GM21786 (cell line): ENCODE measurements at regions not wholly inside any gene's neighbourhood (a gene's known extent, or its start where the extent isn't known, plus 50 kb on each side); places are given as distances from the start of the nearest gene placed in this dataset.

Experiments
- ATAC-seq: cut with Tn5 transposase; IDR thresholded peaks from one replicate; pipeline ENCODE4 v1.9.1; 2021; ENCODE audit not compliant: unreplicated experiment

DNA sequence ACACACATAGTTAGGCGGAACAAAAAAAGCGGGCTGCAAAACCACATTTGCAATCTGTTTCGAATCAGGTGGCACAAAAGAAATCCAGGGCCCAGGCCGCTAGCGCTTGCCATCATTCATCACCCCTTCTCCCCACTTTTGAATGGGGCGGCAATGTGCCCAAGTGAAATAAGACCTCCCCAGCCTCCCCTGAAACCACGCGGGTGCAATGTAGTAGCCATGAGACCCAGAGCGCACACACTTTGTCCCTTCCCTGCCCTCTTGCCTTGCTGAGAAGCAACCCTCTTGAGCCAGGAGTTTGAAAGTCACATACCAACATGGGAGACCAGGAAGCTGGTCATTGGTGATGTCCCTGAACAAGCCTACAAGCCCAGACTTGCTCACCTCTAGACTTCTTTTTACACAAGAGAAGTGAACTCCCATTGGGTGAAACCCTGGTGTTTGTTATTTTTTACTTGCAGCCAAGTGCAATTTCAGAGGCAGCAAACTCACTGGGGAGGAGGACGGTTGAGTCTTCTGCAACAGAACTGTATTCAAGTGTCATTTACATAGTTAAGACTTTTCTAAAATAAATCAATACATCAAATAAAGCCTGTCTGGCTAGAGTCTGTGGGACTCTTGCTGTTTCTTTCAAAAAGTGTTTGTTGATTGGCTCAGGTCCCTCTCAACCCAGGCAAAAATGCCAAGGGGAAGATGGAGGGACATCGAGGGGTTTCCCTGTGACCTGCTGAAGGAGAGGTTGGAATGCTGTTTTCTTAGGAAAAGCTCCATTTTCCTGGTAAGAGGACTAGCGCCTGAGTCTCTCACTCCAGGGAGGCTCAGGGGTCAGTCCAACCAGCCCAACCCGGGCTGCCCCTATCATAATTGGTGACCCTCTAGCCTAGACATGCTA lies 138.1 kb upstream of the PTPN1 start:
- ATAC-seq, result no peak

- ATAC-seq, result no peak
These were observed 137.5 kb upstream of the PTPN1 start for GRCh38 chr20:50372770-50373088.

- no peak for ATAC-seq
These were observed 136.4 kb upstream of the PTPN1 start for GRCh38 chr20:50373674-50374286.

- no peak for ATAC-seq
These were observed 135.6 kb upstream of the PTPN1 start for GRCh38 chr20:50374541-50375078.

- ATAC-seq, result no peak
These were observed 133.8 kb upstream of the PTPN1 start for GRCh38 chr20:50376179-50376887.

GRCh38 chr20:50376888-50377459 lies 133.2 kb upstream of the PTPN1 start:
- no peak for ATAC-seq

GRCh38 chr20:50378170-50379000 lies 131.8 kb upstream of the PTPN1 start:
- ATAC-seq, result no peak

DNA sequence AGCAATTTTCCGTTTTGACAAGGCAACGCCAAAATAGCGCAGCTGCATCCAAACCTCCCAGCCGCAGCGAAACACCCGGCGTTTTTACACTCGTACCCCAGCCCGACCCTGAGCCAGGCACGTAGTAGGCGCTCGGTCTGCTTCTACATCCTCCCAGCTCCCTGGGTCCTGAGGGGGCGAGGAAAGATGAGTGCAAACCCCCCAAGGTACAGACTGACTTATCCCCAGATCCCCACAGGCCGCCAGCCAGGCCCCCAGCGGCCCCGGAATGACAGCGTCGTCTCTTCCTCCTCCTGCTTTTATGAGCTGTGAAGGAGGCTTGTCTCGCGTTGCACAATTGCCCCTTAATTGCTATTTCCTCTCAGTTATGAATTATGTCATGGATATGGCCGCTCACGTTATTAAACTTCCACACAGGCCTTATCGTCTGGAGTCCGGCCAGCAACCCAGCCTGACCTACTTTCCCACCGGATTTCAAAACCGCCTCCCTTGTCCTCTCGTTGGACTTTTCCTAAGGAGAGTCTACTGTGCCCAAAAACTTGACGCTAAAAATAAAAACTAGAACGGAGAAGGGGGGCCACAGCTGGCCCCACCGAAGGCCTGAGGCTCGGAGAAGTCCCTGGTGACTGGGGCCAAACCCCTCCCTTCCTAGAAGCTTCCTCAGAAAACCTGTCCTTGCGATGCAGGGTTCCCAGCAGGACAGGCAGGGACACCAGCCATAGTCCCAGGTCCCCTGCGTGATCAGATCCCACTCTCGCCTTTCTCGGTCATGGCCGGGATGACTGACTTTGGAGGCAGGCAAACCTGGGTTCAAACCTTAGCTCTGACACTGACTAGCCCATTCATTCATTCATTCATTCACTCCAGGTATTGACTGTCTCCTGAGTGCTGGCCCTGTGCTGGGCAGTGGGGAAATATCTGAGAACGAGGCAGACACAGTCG lies 130.9 kb upstream of the PTPN1 start:
- no peak for ATAC-seq

- ATAC-seq, result no peak
These were observed 130.0 kb upstream of the PTPN1 start for GRCh38 chr20:50379991-50380696.

GRCh38 chr20:50380697-50381040 lies 129.5 kb upstream of the PTPN1 start:
- no peak for ATAC-seq

- ATAC-seq, result no peak
These were observed 129.0 kb upstream of the PTPN1 start for GRCh38 chr20:50381075-50381732.

DNA sequence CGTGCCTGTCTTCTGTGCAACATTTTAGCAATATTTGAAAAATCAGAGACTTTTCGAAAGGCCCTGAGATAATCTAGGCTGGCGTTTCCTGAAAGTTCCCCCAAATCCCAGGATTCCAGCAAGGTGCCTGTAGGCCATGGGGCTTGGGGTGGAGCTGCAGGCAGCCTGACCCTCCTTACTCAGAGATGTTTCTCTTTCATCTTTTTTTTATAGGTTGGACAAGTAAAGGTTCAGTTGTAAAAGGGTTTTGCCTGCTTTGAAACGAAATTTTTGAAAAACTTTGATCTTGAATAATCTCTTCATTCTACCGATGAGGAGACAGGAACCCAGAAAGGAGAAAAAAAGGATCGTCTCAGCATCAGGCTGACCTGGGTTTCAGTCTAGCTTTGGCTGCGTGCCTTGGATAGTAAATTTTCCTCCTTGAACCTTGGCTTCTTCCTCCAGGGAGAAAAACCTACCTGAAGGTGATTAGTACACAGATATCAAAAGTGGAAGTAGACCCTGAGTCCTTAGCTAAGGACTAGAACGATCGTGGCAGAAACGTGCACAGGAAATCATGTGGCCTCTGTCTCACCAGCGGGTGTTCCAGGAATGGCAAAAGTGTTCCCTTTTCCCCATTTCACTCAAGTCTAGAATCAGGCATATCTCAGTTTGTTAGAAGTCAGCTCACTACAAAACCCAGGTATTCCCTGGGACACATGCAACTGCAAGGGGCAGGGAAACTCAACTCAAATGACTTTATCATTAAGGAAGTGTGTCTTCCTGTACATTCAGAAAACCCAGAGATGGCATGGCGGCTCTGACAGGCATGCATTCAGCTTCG lies 128.2 kb upstream of the PTPN1 start:
- ATAC-seq, result no peak

GRCh38 chr20:50385733-50386640 lies 124.2 kb upstream of the PTPN1 start:
- no peak for ATAC-seq

DNA sequence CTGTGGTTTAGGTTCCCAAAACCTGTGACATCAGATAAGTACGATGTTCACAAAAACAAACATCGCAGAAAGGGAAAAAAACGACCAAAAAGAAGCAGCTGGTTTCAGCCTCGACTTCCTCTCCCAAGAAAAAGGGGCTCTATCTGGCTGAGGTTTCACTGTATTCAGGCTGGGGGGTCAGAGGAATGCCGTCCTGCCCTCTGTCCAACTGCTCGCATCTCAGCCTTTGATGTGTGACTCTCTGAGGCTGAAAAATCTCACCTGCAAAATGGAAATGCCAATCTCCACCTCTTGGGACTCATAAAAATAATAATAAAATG lies 123.6 kb upstream of the PTPN1 start:
- ATAC-seq, result no peak

- no peak for ATAC-seq
These were observed 122.8 kb upstream of the PTPN1 start for GRCh38 chr20:50387218-50387995.

- ATAC-seq, result no peak
These were observed 122.2 kb upstream of the PTPN1 start for GRCh38 chr20:50387996-50388332.
